Cardiac septum (tissue), 1 donor: ENCODE measurements at regions not wholly inside any gene's neighbourhood (a gene's known extent, or its start where the extent isn't known, plus 50 kb on each side); places are given as distances from the start of the nearest gene placed in this dataset.
"Not testable (repeated sequence)": the region's sequence is repeated elsewhere in the genome, so short reads cannot be mapped to it uniquely, and the experiment has no call there.

Experiments
- DNase-seq: peaks from one replicate; pipeline ENCODE4 v3.0.0-alpha.2; 2020; ENCODE audit warnings: low spot score
- intact Hi-C: fragments of 100-400 bp; cut with DNase I; formaldehyde crosslinking; loops from one replicate; pipeline ENCODE4 v1.14.0; 2022
- donor health status: DM: no; HTN: no; CAD: no.

- no peak for DNase-seq
- intact Hi-C loops = no loop called here
Measured at GRCh38 chr22:49011379-49011768, 816.3 kb downstream of the BRD1 start.

- peak; percentile 68 for DNase-seq
Measured at GRCh38 chr22:49010901-49011300, 816.8 kb downstream of the BRD1 start.

GRCh38 chr22:49010070-49010863, 817.4 kb downstream of the BRD1 start:
- DNase-seq = peak; percentile 51
- intact Hi-C loops = no loop called here

More at GRCh38 chr22:49010901-49011300, 816.8 kb downstream of the BRD1 start:
- intact Hi-C loops = no loop called here

- peak; percentile 17 for DNase-seq
- intact Hi-C loops = no loop called here
Measured at GRCh38 chr22:49009359-49010063, 818.2 kb downstream of the BRD1 start.

- intact Hi-C loops = no loop called here
- DNase-seq = peak; percentile 39
Measured at GRCh38 chr22:49008682-49009235, 818.9 kb downstream of the BRD1 start.

GRCh38 chr22:49007013-49007653, 820.5 kb downstream of the BRD1 start:
- DNase-seq = peak; percentile 36
- intact Hi-C loops = no loop called here

- peak; percentile 70 for DNase-seq
- intact Hi-C loops = no loop called here
Measured at GRCh38 chr22:49006207-49007012, 821.3 kb downstream of the BRD1 start.

- intact Hi-C loops = no loop called here
- peak; percentile 27 for DNase-seq
Measured at GRCh38 chr22:49005557-49005956, 822.1 kb downstream of the BRD1 start.

GRCh38 chr22:49004484-49005399, 822.9 kb downstream of the BRD1 start:
- intact Hi-C loops = no loop called here
- DNase-seq = peak; percentile 54

GRCh38 chr22:48997605-48998004, 830.1 kb downstream of the BRD1 start:
- intact Hi-C loops, DNase-seq: not testable (repeated sequence)

- intact Hi-C loops = no loop called here
- no peak for DNase-seq
Measured at GRCh38 chr22:48993655-48994054, 834.0 kb downstream of the BRD1 start.

GRCh38 chr22:48984639-48985038, 843.0 kb downstream of the BRD1 start:
- DNase-seq = no peak
- intact Hi-C loops = no loop called here

- no peak for DNase-seq
- intact Hi-C loops = no loop called here
Measured at GRCh38 chr22:48982321-48982905, 845.3 kb downstream of the BRD1 start.

GRCh38 chr22:48981371-48982061, 846.2 kb downstream of the BRD1 start:
- DNase-seq = no peak
- intact Hi-C loops = no loop called here

- intact Hi-C loops = no loop called here
- DNase-seq = no peak
Measured at GRCh38 chr22:48980918-48981317, 846.8 kb downstream of the BRD1 start.

- no peak for DNase-seq
- intact Hi-C loops = no loop called here
Measured at GRCh38 chr22:48980409-48980808, 847.3 kb downstream of the BRD1 start.

GRCh38 chr22:48979482-48979881, 848.2 kb downstream of the BRD1 start:
- intact Hi-C loops = no loop called here
- no peak for DNase-seq
